Fibroblast of skin of right quadriceps (primary cell): ENCODE measurements at regions not wholly inside any gene's neighbourhood (a gene's known extent, or its start where the extent isn't known, plus 50 kb on each side); places are given as distances from the start of the nearest gene placed in this dataset.

ENCODE experiments used
- DNase-seq: peaks from one replicate; pipeline ENCODE4 v3.0.0-alpha.2; 2013

- DNase-seq = no peak
Observed at GRCh38 chr10:29037348-29038113, 251.3 kb upstream of the LYZL1 start.

- no peak for DNase-seq
Observed at GRCh38 chr10:29039091-29039490, 249.8 kb upstream of the LYZL1 start.

GRCh38 chr10:29039677-29040189 lies 249.1 kb upstream of the LYZL1 start:
- peak; percentile 94 for DNase-seq

GRCh38 chr10:29041616-29042015 lies 247.3 kb upstream of the LYZL1 start:
- peak; percentile 8 for DNase-seq

GRCh38 chr10:29048506-29048905 lies 240.4 kb upstream of the LYZL1 start:
- no peak for DNase-seq

- no peak for DNase-seq
Observed at GRCh38 chr10:29050081-29050480, 238.8 kb upstream of the LYZL1 start.

- DNase-seq = no peak
Observed at GRCh38 chr10:29055101-29055500, 233.8 kb upstream of the LYZL1 start.

- no peak for DNase-seq
Observed at GRCh38 chr10:29056729-29057128, 232.1 kb upstream of the LYZL1 start.

- DNase-seq = peak; percentile 9
Observed at GRCh38 chr10:29057822-29058331, 231.0 kb upstream of the LYZL1 start.

GRCh38 chr10:29063806-29064644 lies 224.8 kb upstream of the LYZL1 start:
- peak; percentile 33 for DNase-seq

- no peak for DNase-seq
Observed at GRCh38 chr10:29064680-29065079, 224.2 kb upstream of the LYZL1 start.

- DNase-seq = peak; percentile 10
Observed at GRCh38 chr10:29067161-29067560, 221.7 kb upstream of the LYZL1 start.

- no peak for DNase-seq
Observed at GRCh38 chr10:29067628-29068027, 221.2 kb upstream of the LYZL1 start.

GRCh38 chr10:29068302-29068701 lies 220.6 kb upstream of the LYZL1 start:
- DNase-seq = no peak

GRCh38 chr10:29068966-29069365 lies 219.9 kb upstream of the LYZL1 start:
- no peak for DNase-seq

- no peak for DNase-seq
Observed at GRCh38 chr10:29069941-29070340, 218.9 kb upstream of the LYZL1 start.

GRCh38 chr10:29078919-29079318 lies 210.0 kb upstream of the LYZL1 start:
- no peak for DNase-seq

- no peak for DNase-seq
Observed at GRCh38 chr10:29081231-29081630, 207.6 kb upstream of the LYZL1 start.

GRCh38 chr10:29081951-29082685 lies 206.8 kb upstream of the LYZL1 start:
- no peak for DNase-seq

GRCh38 chr10:29083096-29083495 lies 205.8 kb upstream of the LYZL1 start:
- no peak for DNase-seq

- DNase-seq = no peak
Observed at GRCh38 chr10:29084681-29085307, 204.1 kb upstream of the LYZL1 start.

- DNase-seq = no peak
Observed at GRCh38 chr10:29089091-29089490, 199.8 kb upstream of the LYZL1 start.
